ENCODE measurements at regions not wholly inside any gene's neighbourhood (a gene's known extent, or its start where the extent isn't known, plus 50 kb on each side); places are given as distances from the start of the nearest gene placed in this dataset.

DNA sequence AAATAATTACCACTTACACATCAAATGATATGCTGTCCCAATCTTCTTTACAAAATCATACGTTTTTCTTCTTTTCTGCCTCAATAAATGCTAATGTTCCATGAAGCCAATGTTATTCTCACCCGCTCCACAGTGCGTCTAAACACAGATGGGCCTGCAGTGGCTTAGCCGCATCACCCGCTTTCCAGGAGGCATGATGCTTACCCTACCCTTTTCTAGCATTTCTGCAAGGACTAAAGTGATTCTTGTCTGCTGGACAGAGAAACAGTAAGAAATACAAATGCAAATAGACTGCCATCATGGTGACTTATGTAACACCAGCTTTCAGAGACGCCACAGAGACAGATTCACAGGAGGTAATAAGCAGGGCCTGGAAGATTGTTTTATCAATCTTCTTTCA is 104.4 kb downstream of the RNASET2 start:
- TF ChIP-seq, protein P1, sequence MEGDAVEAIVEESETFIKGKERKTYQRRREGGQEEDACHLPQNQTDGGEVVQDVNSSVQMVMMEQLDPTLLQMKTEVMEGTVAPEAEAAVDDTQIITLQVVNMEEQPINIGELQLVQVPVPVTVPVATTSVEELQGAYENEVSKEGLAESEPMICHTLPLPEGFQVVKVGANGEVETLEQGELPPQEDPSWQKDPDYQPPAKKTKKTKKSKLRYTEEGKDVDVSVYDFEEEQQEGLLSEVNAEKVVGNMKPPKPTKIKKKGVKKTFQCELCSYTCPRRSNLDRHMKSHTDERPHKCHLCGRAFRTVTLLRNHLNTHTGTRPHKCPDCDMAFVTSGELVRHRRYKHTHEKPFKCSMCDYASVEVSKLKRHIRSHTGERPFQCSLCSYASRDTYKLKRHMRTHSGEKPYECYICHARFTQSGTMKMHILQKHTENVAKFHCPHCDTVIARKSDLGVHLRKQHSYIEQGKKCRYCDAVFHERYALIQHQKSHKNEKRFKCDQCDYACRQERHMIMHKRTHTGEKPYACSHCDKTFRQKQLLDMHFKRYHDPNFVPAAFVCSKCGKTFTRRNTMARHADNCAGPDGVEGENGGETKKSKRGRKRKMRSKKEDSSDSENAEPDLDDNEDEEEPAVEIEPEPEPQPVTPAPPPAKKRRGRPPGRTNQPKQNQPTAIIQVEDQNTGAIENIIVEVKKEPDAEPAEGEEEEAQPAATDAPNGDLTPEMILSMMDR (IDR thresholded peaks at IDR 0.05 in 4 of 5, conservative IDR thresholded peaks at IDR 0.05 in 1 of 5): no peak
- no peak for TF ChIP-seq POLR2A (IDR thresholded peaks at IDR 0.05)
